ENCODE measurements at regions not wholly inside any gene's neighbourhood (a gene's known extent, or its start where the extent isn't known, plus 50 kb on each side); places are given as distances from the start of the nearest gene placed in this dataset.

DNA sequence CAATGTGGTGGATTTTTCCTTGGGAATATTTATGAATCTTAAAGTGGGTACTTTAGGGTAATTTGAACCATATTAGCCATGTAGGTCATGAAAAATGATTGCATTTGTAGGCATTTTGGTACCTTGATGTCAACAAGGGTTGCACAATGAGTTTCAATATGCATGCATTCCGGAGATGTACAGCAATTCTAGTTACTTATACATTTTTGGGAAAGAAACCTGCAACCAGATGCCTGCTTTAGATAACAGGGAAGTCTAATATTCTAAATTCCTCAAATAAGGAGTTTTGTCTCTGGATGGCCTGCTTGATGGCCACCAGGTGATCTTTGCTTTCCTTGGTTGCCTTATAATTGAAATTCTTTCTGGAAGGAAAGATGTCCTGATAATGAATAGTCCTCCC is 240.5 kb upstream of the SETMAR start:
- TF ChIP-seq TAF1 (IDR thresholded peaks at IDR 0.05; ENCODE audit: low read depth) (no peak), RAD21 (conservative IDR thresholded peaks at IDR 0.05) (no peak), POLR2AphosphoS5 (IDR thresholded peaks at IDR 0.05) (no peak), MXI1 (conservative IDR thresholded peaks at IDR 0.05; ENCODE audit: poor library complexity, severe bottlenecking) (no peak), EZH2 (IDR thresholded peaks at IDR 0.05; ENCODE audit: borderline replicate concordance, insufficient read depth, low read length, poor library complexity, severe bottlenecking) (no peak), SMC3 (conservative IDR thresholded peaks at IDR 0.05; ENCODE audit: poor library complexity) (no peak), EP300 (conservative IDR thresholded peaks at IDR 0.05; ENCODE audit: poor library complexity, severe bottlenecking) (no peak)
- TF ChIP-seq, protein P1, sequence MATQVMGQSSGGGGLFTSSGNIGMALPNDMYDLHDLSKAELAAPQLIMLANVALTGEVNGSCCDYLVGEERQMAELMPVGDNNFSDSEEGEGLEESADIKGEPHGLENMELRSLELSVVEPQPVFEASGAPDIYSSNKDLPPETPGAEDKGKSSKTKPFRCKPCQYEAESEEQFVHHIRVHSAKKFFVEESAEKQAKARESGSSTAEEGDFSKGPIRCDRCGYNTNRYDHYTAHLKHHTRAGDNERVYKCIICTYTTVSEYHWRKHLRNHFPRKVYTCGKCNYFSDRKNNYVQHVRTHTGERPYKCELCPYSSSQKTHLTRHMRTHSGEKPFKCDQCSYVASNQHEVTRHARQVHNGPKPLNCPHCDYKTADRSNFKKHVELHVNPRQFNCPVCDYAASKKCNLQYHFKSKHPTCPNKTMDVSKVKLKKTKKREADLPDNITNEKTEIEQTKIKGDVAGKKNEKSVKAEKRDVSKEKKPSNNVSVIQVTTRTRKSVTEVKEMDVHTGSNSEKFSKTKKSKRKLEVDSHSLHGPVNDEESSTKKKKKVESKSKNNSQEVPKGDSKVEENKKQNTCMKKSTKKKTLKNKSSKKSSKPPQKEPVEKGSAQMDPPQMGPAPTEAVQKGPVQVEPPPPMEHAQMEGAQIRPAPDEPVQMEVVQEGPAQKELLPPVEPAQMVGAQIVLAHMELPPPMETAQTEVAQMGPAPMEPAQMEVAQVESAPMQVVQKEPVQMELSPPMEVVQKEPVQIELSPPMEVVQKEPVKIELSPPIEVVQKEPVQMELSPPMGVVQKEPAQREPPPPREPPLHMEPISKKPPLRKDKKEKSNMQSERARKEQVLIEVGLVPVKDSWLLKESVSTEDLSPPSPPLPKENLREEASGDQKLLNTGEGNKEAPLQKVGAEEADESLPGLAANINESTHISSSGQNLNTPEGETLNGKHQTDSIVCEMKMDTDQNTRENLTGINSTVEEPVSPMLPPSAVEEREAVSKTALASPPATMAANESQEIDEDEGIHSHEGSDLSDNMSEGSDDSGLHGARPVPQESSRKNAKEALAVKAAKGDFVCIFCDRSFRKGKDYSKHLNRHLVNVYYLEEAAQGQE (IDR thresholded peaks at IDR 0.05; ENCODE audit: borderline replicate concordance) = no peak
- TF ChIP-seq, protein P2, sequence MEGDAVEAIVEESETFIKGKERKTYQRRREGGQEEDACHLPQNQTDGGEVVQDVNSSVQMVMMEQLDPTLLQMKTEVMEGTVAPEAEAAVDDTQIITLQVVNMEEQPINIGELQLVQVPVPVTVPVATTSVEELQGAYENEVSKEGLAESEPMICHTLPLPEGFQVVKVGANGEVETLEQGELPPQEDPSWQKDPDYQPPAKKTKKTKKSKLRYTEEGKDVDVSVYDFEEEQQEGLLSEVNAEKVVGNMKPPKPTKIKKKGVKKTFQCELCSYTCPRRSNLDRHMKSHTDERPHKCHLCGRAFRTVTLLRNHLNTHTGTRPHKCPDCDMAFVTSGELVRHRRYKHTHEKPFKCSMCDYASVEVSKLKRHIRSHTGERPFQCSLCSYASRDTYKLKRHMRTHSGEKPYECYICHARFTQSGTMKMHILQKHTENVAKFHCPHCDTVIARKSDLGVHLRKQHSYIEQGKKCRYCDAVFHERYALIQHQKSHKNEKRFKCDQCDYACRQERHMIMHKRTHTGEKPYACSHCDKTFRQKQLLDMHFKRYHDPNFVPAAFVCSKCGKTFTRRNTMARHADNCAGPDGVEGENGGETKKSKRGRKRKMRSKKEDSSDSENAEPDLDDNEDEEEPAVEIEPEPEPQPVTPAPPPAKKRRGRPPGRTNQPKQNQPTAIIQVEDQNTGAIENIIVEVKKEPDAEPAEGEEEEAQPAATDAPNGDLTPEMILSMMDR (IDR thresholded peaks at IDR 0.05; ENCODE audit: poor library complexity, severe bottlenecking) = no peak

DNA sequence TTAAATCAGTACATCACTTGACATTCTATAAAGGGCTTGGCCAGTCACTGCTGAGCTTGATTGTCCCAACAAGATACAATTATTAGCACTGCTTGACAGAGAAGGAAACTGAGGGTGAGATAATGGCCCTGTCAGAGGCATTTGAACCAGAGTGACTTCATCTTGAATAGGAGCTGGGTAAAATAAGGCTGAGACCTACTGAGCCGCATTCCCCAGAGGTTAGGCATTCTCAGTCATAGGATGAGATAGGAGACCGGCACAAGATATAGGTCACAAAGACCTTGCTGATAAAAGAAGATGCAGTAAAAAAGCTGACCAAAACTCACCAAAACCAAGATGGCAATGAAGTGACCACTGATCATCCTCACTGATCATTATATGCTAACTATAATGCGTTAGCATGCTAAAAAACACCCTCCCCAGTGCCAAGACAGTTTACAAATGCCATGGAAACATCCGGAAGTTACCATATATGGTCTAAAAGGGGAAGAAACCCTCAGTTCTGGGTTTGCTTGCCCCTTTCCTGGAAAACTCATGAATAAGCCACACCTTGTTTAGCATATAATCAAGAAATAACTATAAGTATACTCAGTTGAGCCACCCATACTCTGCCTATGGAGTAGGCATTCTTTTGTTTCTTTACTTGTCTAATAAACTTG is 239.1 kb upstream of the SETMAR start:
- Histone ChIP-seq H4K20me1 (ENCODE audit: insufficient read depth) (no peaks in the 10 kb centered on the region), H3K9me3 (ENCODE audit: low read length) (no peaks in the 10 kb centered on the region), H3K9ac (ENCODE audit: low read length) (no peak overlapping the region), H3K27ac (ENCODE audit: low read length) (no peak overlapping the region), H3K36me3 (ENCODE audit: insufficient read depth, low read length) (no peaks in the 10 kb centered on the region), H2AFZ (ENCODE audit: low read depth, low read length) (no peak overlapping the region), H3F3A (ENCODE audit: insufficient read depth, low read length, poor library complexity, severe bottlenecking) (no peaks in the 10 kb centered on the region), H3K4me3 (ENCODE audit: low read length) (no peak overlapping the region), H3K9me2 (ENCODE audit: insufficient read depth, low read length) (no peaks in the 10 kb centered on the region), H3K4me2 (ENCODE audit: low read length) (no peak overlapping the region), H3K79me2 (replicated peaks; ENCODE audit: insufficient read depth, low read length) (no peaks in the 10 kb centered on the region), H3K27me3 (ENCODE audit: insufficient read depth, low read depth, low read length) (no peaks in the 10 kb centered on the region)
- no peak for TF ChIP-seq RAD21 (conservative IDR thresholded peaks at IDR 0.05)
- no peak for TF ChIP-seq TAF1 (IDR thresholded peaks at IDR 0.05; ENCODE audit: low read depth)
- no peak for TF ChIP-seq EZH2 (IDR thresholded peaks at IDR 0.05; ENCODE audit: borderline replicate concordance, insufficient read depth, low read length, poor library complexity, severe bottlenecking)
- no peak for TF ChIP-seq POLR2AphosphoS5 (IDR thresholded peaks at IDR 0.05)
- TF ChIP-seq, protein P2 (IDR thresholded peaks at IDR 0.05; ENCODE audit: poor library complexity, severe bottlenecking) = no peak
- no peak for TF ChIP-seq SMC3 (conservative IDR thresholded peaks at IDR 0.05; ENCODE audit: poor library complexity)
- no peak for TF ChIP-seq EP300 (conservative IDR thresholded peaks at IDR 0.05; ENCODE audit: poor library complexity, severe bottlenecking)
- TF ChIP-seq, protein P1 (IDR thresholded peaks at IDR 0.05; ENCODE audit: borderline replicate concordance) = no peak
- no peak for TF ChIP-seq MXI1 (conservative IDR thresholded peaks at IDR 0.05; ENCODE audit: poor library complexity, severe bottlenecking)

More for the DNA sequence above, 240.5 kb upstream of the SETMAR start:
- Histone ChIP-seq H3K27ac (ENCODE audit: low read length) (no peak overlapping the region), H3F3A (ENCODE audit: insufficient read depth, low read length, poor library complexity, severe bottlenecking) (no peaks in the 10 kb centered on the region), H4K20me1 (ENCODE audit: insufficient read depth) (no peaks in the 10 kb centered on the region), H3K9me2 (ENCODE audit: insufficient read depth, low read length) (no peaks in the 10 kb centered on the region), H3K36me3 (ENCODE audit: insufficient read depth, low read length) (no peaks in the 10 kb centered on the region), H3K4me2 (ENCODE audit: low read length) (no peak overlapping the region), H3K27me3 (ENCODE audit: insufficient read depth, low read depth, low read length) (no peaks in the 10 kb centered on the region), H3K9ac (ENCODE audit: low read length) (no peak overlapping the region), H3K4me3 (ENCODE audit: low read length) (no peak overlapping the region), H3K79me2 (replicated peaks; ENCODE audit: insufficient read depth, low read length) (no peaks in the 10 kb centered on the region), H3K9me3 (ENCODE audit: low read length) (no peaks in the 10 kb centered on the region), H2AFZ (ENCODE audit: low read depth, low read length) (no peak overlapping the region)

All from neural cell (in vitro differentiated cells).